ENCODE measurements at regions not wholly inside any gene's neighbourhood (a gene's known extent, or its start where the extent isn't known, plus 50 kb on each side); places are given as distances from the start of the nearest gene placed in this dataset.

- DNase-seq, result no peak
- no peaks in the 10 kb centered on the region for H3K36me3 ChIP-seq (ENCODE audit: low read depth, low read length)
- H3K9me3 ChIP-seq (ENCODE audit: low read length), result no peaks in the 10 kb centered on the region
- H3F3A ChIP-seq (ENCODE audit: low read length, unreplicated experiment), result no peaks in the 10 kb centered on the region
- ATAC-seq, result no peak
- H3K9ac ChIP-seq (ENCODE audit: low read length), result no peak overlapping the region
- no peaks in the 10 kb centered on the region for H4K20me1 ChIP-seq (ENCODE audit: low read length)
- ChIA-PET POLR2A (ENCODE audit: unreplicated experiment) (no interaction called here), CTCF (no interaction called here)
- no peak overlapping the region for H3K4me3 ChIP-seq (ENCODE audit: low read length)
- H3K4me1 ChIP-seq (ENCODE audit: insufficient read depth, low read length), result no peaks in the 10 kb centered on the region
- intact Hi-C loops (cut with micrococcal nuclease), result no loop called here
- no peak for TF ChIP-seq EZH2phosphoT487 (IDR thresholded peaks at IDR 0.05; ENCODE audit: borderline replicate concordance, low read length)
- no peak for TF ChIP-seq CTCF (conservative IDR thresholded peaks at IDR 0.05; ENCODE audit: low read depth, low read length)
- TF ChIP-seq EZH2 (IDR thresholded peaks at IDR 0.05; ENCODE audit: low read length, unreplicated experiment), result no peak
- BruUV-seq (replicated peaks), result no TSS peak
- H3K27ac ChIP-seq (ENCODE audit: low read length), result no peak overlapping the region
- no peak overlapping the region for H3K4me2 ChIP-seq (ENCODE audit: low read length)
- H2AFZ ChIP-seq (ENCODE audit: low read length), result no peak overlapping the region
- H3K27me3 ChIP-seq (ENCODE audit: low read length), result peaks cover 7% of the 10 kb centered on the region; the same call in 1 of the 2 replicates
- no peaks in the 10 kb centered on the region for H3K9me2 ChIP-seq (replicated peaks; ENCODE audit: low read length)
- H3K79me2 ChIP-seq (ENCODE audit: low read length), result no peaks in the 10 kb centered on the region
Observed at GRCh38 chr9:106032978-106033377, 338.6 kb downstream of the TMEM38B start.

GRCh38 chr9:106035806-106036205 is 341.5 kb downstream of the TMEM38B start:
- TF ChIP-seq EZH2phosphoT487 (IDR thresholded peaks at IDR 0.05; ENCODE audit: borderline replicate concordance, low read length), result no peak
- TF ChIP-seq CTCF (conservative IDR thresholded peaks at IDR 0.05; ENCODE audit: low read depth, low read length), result no peak
- no peak for TF ChIP-seq EZH2 (IDR thresholded peaks at IDR 0.05; ENCODE audit: low read length, unreplicated experiment)
- no peak overlapping the region for H2AFZ ChIP-seq (ENCODE audit: low read length)
- H3K9me2 ChIP-seq (replicated peaks; ENCODE audit: low read length), result no peaks in the 10 kb centered on the region
- H3K9me3 ChIP-seq (ENCODE audit: low read length), result no peaks in the 10 kb centered on the region
- no TSS peak for BruUV-seq (replicated peaks)
- DNase-seq (no peak), ATAC-seq (no peak)
- CTCF ChIA-PET, result no interaction called here
- no peak overlapping the region for H3K27ac ChIP-seq (ENCODE audit: low read length)
- H3K27me3 ChIP-seq (ENCODE audit: low read length), result peaks cover 7% of the 10 kb centered on the region; the same call in 1 of the 2 replicates
- H3K79me2 ChIP-seq (ENCODE audit: low read length), result no peaks in the 10 kb centered on the region
- H3K4me1 ChIP-seq (ENCODE audit: insufficient read depth, low read length), result no peaks in the 10 kb centered on the region
- intact Hi-C loops (cut with micrococcal nuclease), result no loop called here
- no peak overlapping the region for H3K4me2 ChIP-seq (ENCODE audit: low read length)
- H3K9ac ChIP-seq (ENCODE audit: low read length), result no peak overlapping the region
- no peak overlapping the region for H3K4me3 ChIP-seq (ENCODE audit: low read length)
- no peaks in the 10 kb centered on the region for H4K20me1 ChIP-seq (ENCODE audit: low read length)
- no peaks in the 10 kb centered on the region for H3F3A ChIP-seq (ENCODE audit: low read length, unreplicated experiment)
- POLR2A ChIA-PET (ENCODE audit: unreplicated experiment), result no interaction called here
- H3K36me3 ChIP-seq (ENCODE audit: low read depth, low read length), result no peaks in the 10 kb centered on the region

GRCh38 chr9:106038266-106039001 is 344.1 kb downstream of the TMEM38B start:
- Histone ChIP-seq H3K4me2 (ENCODE audit: low read length) (no peak overlapping the region), H3K9ac (ENCODE audit: low read length) (no peak overlapping the region), H3K36me3 (ENCODE audit: low read depth, low read length) (no peaks in the 10 kb centered on the region), H3K79me2 (ENCODE audit: low read length) (no peaks in the 10 kb centered on the region), H3K27me3 (ENCODE audit: low read length) (0 out of 2 replicates have a peak, but pooled peaks cover under 1% of the 10 kb centered on the region), H3K9me2 (replicated peaks; ENCODE audit: low read length) (no peaks in the 10 kb centered on the region), H3K4me1 (ENCODE audit: insufficient read depth, low read length) (no peaks in the 10 kb centered on the region), H3K9me3 (ENCODE audit: low read length) (no peaks in the 10 kb centered on the region), H3F3A (ENCODE audit: low read length, unreplicated experiment) (no peaks in the 10 kb centered on the region), H3K4me3 (ENCODE audit: low read length) (no peak overlapping the region), H4K20me1 (ENCODE audit: low read length) (no peaks in the 10 kb centered on the region), H2AFZ (ENCODE audit: low read length) (no peak overlapping the region), H3K27ac (ENCODE audit: low read length) (no peak overlapping the region)
- POLR2A ChIA-PET (ENCODE audit: unreplicated experiment), result no interaction called here
- CTCF ChIA-PET, result no interaction called here
- DNase-seq (no peak), ATAC-seq (no peak)
- intact Hi-C loops (cut with micrococcal nuclease), result no loop called here
- TF ChIP-seq EZH2 (IDR thresholded peaks at IDR 0.05; ENCODE audit: low read length, unreplicated experiment) (no peak), EZH2phosphoT487 (IDR thresholded peaks at IDR 0.05; ENCODE audit: borderline replicate concordance, low read length) (no peak)
- BruUV-seq (replicated peaks), result no TSS peak
